HepG2 (cell line): ENCODE measurements at regions not wholly inside any gene's neighbourhood (a gene's known extent, or its start where the extent isn't known, plus 50 kb on each side); places are given as distances from the start of the nearest gene placed in this dataset.

Source experiments
- ATAC-seq: fragments of 200-7000 bp; cut with Tn5 transposase; 3 replicates; pipeline ENCODE4 v1.9.1; 2020; ENCODE audit warnings: mild to moderate bottlenecking, moderate library complexity
- BruUV-seq: library from RNA; stranded (reverse); fragments of 400-500 nt; replicated peaks from 2 replicates; lab custom pipeline; 2021; lab: Mats Ljungman, UMichigan
- CTCF ChIA-PET: fragments of 300-600 bp; formaldehyde crosslinking; extraction: SDS; loops from one replicate; lab custom pipeline; 2021; ENCODE audit warnings: low total read pairs, inconsistent platforms, low intra/inter-chr PET ratio; lab: Yijun Ruan, JAX
- POLR2A ChIA-PET: fragments of 350-600 bp; sonication (Branson Sonifier 250); formaldehyde crosslinking; loops from one replicate; lab custom pipeline; 2020; ENCODE audit warnings: antibody characterized with exemption, inconsistent platforms; lab: Yijun Ruan, JAX
- DNase-seq: peaks from one replicate; pipeline ENCODE4 v3.0.0-alpha.2; 2015; ENCODE audit warnings: low spot score
- FAIRE-seq: peaks from 3 replicates; lab custom pipeline; 2011; peaks lifted over from hg19 to GRCh38; lab: Jason Lieb, UNC
- H2AFZ ChIP-seq: one replicate; pipeline ENCODE4 v1.6.1; 2011; ENCODE audit warnings: low read length, inconsistent platforms
- H3K27ac ChIP-seq: fragments of 300-600 bp; 3 replicates; pipeline ENCODE4 v1.8.0; 2011; ENCODE audit warnings: mixed run types, mild to moderate bottlenecking, mixed read lengths, low read length, inconsistent platforms; ENCODE audit not compliant: insufficient read depth; ENCODE audit errors: extremely low read length
- H3K27me3 ChIP-seq, 2 experiments: fragments of 200-600 bp in 1 of 2; 2 replicates in 1 of 2; 3 replicates in 1 of 2; pipeline versions ENCODE4 v1.6.0 to v1.8.0; 2011; ENCODE audit warnings: low read length in 2 of 2, mild to moderate bottlenecking in 2 of 2, moderate library complexity in 2 of 2, inconsistent platforms in 1 of 2; ENCODE audit not compliant: insufficient read depth in 2 of 2, control insufficient read depth in 1 of 2
- H3K36me3 ChIP-seq, 2 experiments: fragments of 200-600 bp in 1 of 2; replicated peaks in 1 of 2; 2 replicates in 1 of 2; 3 replicates in 1 of 2; pipeline versions ENCODE4 v1.5.1 to v1.8.0; 2011; ENCODE audit warnings: low read length in 2 of 2, inconsistent platforms in 1 of 2; ENCODE audit not compliant: insufficient read depth in 2 of 2, control insufficient read depth in 1 of 2
- H3K4me1 ChIP-seq: 2 replicates; pipeline ENCODE4 v1.5.1; 2012; ENCODE audit warnings: low read length, inconsistent platforms; ENCODE audit not compliant: insufficient read depth
- H3K4me2 ChIP-seq: 2 replicates; pipeline ENCODE4 v1.6.0; 2011; ENCODE audit warnings: low read depth, low read length, inconsistent platforms
- H3K4me3 ChIP-seq, 3 experiments: fragments of 200-600 bp in 1 of 3; sonication (generic), shearing (Covaris generic) in 1 of 3; replicated peaks in 1 of 3; 2 replicates each; pipeline ENCODE4 v1.5.1; 2011 to 2016; ENCODE audit warnings: low read length in 3 of 3, inconsistent platforms in 2 of 3, low read depth in 2 of 3, mild to moderate bottlenecking in 2 of 3, control low read depth in 1 of 3, mixed read lengths in 1 of 3; ENCODE audit not compliant: insufficient read depth in 1 of 3
- H3K79me2 ChIP-seq: one replicate; pipeline ENCODE4 v1.6.1; 2011; ENCODE audit warnings: low read length, inconsistent platforms; ENCODE audit not compliant: insufficient read depth
- H3K9ac ChIP-seq: 2 replicates; pipeline ENCODE4 v1.6.0; 2011; ENCODE audit warnings: mild to moderate bottlenecking, low read depth, low read length, inconsistent platforms; ENCODE audit not compliant: insufficient read depth
- H3K9me3 ChIP-seq: 2 replicates; pipeline ENCODE4 v1.5.1; 2012; ENCODE audit warnings: mild to moderate bottlenecking, low read length
- H4K20me1 ChIP-seq: 2 replicates; pipeline ENCODE4 v1.6.0; 2011; ENCODE audit warnings: inconsistent platforms, mild to moderate bottlenecking, low read length, moderate library complexity; ENCODE audit not compliant: insufficient read depth
- CEBPB ChIP-seq: IDR thresholded peaks from 2 replicates; pipeline ENCODE4 v1.6.1; 2011; ENCODE audit warnings: low read depth, low read length, improper control_type of control experiment, borderline replicate concordance
- CREB3 ChIP-seq: sonication (generic); formaldehyde crosslinking; IDR thresholded peaks from 2 replicates; pipeline ENCODE4 v1.5.0; 2020; ENCODE audit warnings: missing genetic modification reagents
- FOXA1 ChIP-seq, 2 experiments: fragments of 450-650 bp in 1 of 2; sonication (generic) in 1 of 2; formaldehyde crosslinking in 1 of 2; IDR thresholded peaks; 2 replicates each; pipeline versions ENCODE4 v1.4.0 to v1.6.1; 2016 to 2020; ENCODE audit warnings: missing genetic modification reagents in 1 of 2
- NFYC ChIP-seq: IDR thresholded peaks from 2 replicates; pipeline ENCODE4 v1.6.1; 2016; ENCODE audit warnings: missing genetic modification reagents, missing compliant biosample characterization
- PHF5A ChIP-seq: IDR thresholded peaks from one replicate; pipeline ENCODE4 v1.6.1; 2018; ENCODE audit warnings: low read depth, missing genetic modification reagents; ENCODE audit not compliant: unreplicated experiment
- ZNF446 ChIP-seq: sonication (generic); formaldehyde crosslinking; IDR thresholded peaks from 2 replicates; pipeline ENCODE4 v1.5.0; 2020; ENCODE audit warnings: mild to moderate bottlenecking, missing genetic modification reagents
- ZSCAN12 ChIP-seq: sonication (generic); formaldehyde crosslinking; IDR thresholded peaks from 2 replicates; pipeline ENCODE4 v1.9.0; 2021; ENCODE audit warnings: mild to moderate bottlenecking, missing genetic modification reagents
- WGBS: methylation state at CpG from one replicate; pipeline ENCODE4 v1.1.6; 2017; ENCODE audit warnings: low lambda C conversion rate; 5-methylcytosine and 5-hydroxymethylcytosine counted together
- in situ Hi-C: cut with HindIII; loops from 2 replicates; pipeline ENCODE4 v1.10.0; 2017; ENCODE audit warnings: low pct_unique_long_range_greater_than_20kb; ENCODE audit not compliant: extremely low pct_ligation_motif_present
- intact Hi-C: fragments of 100-400 bp; cut with micrococcal nuclease; formaldehyde crosslinking; loops from one replicate; pipeline ENCODE4 v1.10.0; 2022; ENCODE audit not compliant: unreplicated experiment
- TF ChIP-seq, protein P1 (sequence below): sonication (generic); formaldehyde crosslinking; IDR thresholded peaks from 2 replicates; pipeline ENCODE4 v1.4.0; 2020; ENCODE audit warnings: mild to moderate bottlenecking, missing genetic modification reagents

DNA sequence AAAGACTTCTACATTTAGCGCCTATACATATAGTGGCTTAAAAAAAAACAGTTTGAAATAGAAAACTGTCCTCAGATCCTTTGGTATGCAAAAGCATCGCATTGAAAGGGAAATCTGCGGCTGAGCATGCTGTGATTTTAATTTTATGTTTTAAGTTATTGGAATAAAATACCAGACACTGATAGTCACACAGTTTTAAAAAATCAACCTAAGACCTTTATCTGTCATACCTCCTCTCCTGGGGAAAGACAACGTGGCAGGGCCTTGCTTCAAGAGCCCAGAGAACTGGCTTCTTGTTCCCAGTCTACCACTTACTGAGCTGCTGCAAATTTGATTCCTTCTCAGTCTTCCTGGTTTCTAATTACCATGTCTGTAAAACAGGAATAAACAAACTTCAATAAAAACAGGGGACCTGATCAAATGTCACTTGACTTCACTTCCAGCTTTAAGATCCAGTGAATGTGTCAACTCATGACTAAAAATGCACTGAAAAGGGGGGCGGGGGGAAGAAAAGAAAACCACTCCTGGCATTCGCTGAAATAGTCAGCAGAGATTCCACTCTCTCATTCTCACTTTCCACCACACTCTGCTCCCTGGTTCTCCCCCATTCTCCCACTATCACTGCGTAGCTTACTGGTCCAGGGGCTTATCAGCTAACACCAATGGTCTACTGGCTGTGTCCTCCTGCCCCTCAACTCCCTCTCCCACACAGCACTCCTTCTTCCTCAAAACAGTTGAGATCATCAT lies 494.7 kb upstream of the MARCKS start:
- ChIA-PET CTCF (no interaction called here), POLR2A (interaction anchor here (1.5 kb wide), 1 partner anchor 9 kb away, joined by 4 read pairs; no protein-coding TSS in a partner anchor)
- H3K36me3 ChIP-seq = no peaks in the 10 kb centered on the region
- ATAC-seq (no peak), DNase-seq (no peak), FAIRE-seq (no peak)
- H3K9me3 ChIP-seq = no peaks in the 10 kb centered on the region
- no peaks in the 10 kb centered on the region for H4K20me1 ChIP-seq
- H3K4me3 ChIP-seq = no peak overlapping the region
- H2AFZ ChIP-seq = peak overlapping the region; percentile 61
- no peaks in the 10 kb centered on the region for H3K79me2 ChIP-seq
- H3K4me1 ChIP-seq = peaks cover 63% of the 10 kb centered on the region
- no peak for TF ChIP-seq CEBPB
- TF ChIP-seq ZSCAN12 = no peak
- no peak for TF ChIP-seq CREB3
- no peak for TF ChIP-seq NFYC (CRISPR knock-in tag)
- TF ChIP-seq, protein P1, sequence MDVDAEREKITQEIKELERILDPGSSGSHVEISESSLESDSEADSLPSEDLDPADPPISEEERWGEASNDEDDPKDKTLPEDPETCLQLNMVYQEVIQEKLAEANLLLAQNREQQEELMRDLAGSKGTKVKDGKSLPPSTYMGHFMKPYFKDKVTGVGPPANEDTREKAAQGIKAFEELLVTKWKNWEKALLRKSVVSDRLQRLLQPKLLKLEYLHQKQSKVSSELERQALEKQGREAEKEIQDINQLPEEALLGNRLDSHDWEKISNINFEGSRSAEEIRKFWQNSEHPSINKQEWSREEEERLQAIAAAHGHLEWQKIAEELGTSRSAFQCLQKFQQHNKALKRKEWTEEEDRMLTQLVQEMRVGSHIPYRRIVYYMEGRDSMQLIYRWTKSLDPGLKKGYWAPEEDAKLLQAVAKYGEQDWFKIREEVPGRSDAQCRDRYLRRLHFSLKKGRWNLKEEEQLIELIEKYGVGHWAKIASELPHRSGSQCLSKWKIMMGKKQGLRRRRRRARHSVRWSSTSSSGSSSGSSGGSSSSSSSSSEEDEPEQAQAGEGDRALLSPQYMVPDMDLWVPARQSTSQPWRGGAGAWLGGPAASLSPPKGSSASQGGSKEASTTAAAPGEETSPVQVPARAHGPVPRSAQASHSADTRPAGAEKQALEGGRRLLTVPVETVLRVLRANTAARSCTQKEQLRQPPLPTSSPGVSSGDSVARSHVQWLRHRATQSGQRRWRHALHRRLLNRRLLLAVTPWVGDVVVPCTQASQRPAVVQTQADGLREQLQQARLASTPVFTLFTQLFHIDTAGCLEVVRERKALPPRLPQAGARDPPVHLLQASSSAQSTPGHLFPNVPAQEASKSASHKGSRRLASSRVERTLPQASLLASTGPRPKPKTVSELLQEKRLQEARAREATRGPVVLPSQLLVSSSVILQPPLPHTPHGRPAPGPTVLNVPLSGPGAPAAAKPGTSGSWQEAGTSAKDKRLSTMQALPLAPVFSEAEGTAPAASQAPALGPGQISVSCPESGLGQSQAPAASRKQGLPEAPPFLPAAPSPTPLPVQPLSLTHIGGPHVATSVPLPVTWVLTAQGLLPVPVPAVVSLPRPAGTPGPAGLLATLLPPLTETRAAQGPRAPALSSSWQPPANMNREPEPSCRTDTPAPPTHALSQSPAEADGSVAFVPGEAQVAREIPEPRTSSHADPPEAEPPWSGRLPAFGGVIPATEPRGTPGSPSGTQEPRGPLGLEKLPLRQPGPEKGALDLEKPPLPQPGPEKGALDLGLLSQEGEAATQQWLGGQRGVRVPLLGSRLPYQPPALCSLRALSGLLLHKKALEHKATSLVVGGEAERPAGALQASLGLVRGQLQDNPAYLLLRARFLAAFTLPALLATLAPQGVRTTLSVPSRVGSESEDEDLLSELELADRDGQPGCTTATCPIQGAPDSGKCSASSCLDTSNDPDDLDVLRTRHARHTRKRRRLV = no peak
- TF ChIP-seq FOXA1 (IDR thresholded peaks at IDR 0.05) = no peak
- TF ChIP-seq FOXA1 (CRISPR knock-in tag; IDR thresholded peaks at IDR 0.05) = no peak
- no peak for TF ChIP-seq ZNF446 (CRISPR knock-in tag)
- TF ChIP-seq PHF5A (CRISPR knock-in tag) = no peak
- H3K27ac ChIP-seq = no peak overlapping the region
- H3K27me3 ChIP-seq = no peaks in the 10 kb centered on the region
- BruUV-seq = no TSS peak
- in situ Hi-C loops = no loop called here
- no peak overlapping the region for H3K9ac ChIP-seq
- intact Hi-C loops = no loop called here
- WGBS = 83% methylated on average over 7 of the region's 7 CpGs
- no peak overlapping the region for H3K4me2 ChIP-seq
